ENCODE measurements at regions not wholly inside any gene's neighbourhood (a gene's known extent, or its start where the extent isn't known, plus 50 kb on each side); places are given as distances from the start of the nearest gene placed in this dataset.
"Not testable (repeated sequence)": the region's sequence is repeated elsewhere in the genome, so short reads cannot be mapped to it uniquely, and the experiment has no call there.

DNA sequence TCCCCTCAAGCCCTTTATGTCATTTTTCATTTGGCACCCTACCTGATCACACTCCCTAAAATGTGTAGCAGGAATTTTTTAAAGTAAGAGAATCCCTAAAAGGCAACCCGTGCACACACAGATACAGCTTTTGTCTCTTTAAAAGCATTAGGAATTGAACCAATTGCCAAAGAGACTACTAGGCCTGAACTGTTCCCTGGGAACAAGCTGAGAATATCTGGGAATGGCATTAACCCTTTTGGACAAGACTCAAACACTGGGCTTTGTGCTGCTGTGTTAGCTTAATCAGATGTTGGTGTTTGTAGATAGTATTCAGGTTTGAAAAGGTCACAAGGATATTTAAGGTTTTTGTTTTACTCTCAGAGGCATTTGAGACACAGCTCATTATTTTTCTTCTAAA is 414.4 kb upstream of the PDZRN3 start:
- DNase-seq = no peak

DNA sequence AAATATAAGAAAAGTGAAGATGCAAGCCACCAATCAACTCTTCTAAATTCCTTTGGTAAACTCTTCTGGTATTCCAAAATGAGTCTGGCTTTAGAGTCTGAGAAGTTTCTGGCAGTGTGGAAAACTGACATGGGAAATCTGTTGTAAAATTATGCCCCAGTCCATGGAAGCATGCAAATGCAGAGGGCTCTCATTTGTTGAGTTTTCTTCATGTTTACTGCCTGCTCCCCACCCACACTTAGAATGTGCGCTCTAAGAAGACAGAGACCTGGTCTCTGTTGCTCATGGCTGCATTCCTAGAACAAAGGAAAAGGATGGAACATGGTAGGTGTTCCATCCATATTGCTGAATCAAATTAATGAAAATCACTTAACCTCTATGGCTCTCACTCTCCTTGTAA is 411.8 kb upstream of the PDZRN3 start:
- no peak for DNase-seq

DNA sequence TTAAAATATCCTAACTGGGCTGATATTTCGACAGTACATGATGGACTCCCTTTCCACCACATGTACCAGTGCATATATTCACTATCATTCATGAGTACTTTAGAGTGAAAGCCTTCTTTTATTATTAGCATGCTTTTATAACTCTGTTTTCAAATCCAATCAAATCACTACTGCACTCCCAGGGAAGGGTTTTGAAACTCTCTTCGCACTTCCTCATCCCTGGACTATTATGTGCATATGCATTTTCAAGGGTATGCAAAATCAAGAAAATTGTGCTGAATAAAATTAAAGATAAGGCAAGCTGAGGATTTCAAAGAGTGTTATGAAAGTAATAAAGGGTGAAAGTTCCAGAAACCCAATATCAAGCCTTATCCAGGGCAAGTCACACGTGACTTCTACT is 411.4 kb upstream of the PDZRN3 start:
- DNase-seq = no peak

DNA sequence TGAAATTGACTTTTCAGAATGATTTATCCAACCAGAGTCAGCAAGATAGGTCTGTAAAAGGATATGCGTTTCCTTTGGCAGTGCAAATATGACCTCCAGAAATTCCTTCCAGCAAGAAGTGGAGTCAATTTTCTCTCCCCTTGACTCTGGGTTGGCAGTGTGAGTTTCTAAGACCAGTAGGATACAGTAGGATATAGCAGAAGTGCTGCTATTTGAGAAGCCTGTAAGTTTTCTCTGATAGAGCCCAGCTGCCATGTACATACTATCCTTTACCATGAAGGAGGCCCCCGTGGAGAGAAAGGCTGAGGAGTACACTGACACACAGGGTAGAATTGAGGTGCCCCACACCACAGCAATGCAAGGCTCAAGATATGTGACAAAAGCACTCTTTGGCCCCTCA is 409.1 kb upstream of the PDZRN3 start:
- no peak for DNase-seq

DNA sequence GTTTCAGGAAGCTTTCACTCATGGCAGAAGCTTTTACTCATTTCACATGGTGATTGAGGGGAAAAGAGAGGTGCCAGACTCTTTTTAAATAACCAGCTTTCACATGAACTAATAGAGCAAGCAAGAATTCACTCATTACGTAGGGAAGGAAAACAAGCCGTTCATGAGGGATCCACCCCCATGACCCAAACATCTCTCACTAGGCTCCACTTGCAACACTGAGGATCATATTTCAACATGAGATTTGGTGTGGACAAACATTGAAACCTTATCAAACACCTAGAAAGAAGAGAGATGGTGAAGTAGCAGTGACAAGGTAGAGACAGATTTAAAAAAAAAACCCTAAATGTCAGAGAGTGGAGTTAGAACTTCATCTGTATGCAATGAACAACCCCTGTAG is 408.6 kb upstream of the PDZRN3 start:
- no peak for DNase-seq

DNA sequence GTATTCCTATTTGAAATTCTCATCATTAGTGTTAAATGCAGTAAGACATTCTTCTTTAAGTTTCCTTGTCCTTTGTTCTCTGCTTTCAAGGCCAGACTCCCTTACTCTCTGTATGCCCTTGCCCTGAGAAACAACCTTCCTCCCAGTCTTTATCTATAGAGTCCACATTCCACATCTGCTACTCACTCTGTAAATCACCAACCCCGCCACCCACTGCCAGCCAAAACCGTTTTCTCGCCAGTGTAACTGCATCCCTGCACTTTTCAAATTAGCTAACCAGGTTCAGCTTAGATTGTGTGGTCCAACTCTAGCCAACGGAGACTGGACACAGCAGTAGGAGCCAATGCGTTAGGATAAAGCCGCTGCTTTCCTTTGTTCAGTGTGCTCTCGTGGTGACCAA is 402.4 kb upstream of the PDZRN3 start:
- no peak for DNase-seq

DNA sequence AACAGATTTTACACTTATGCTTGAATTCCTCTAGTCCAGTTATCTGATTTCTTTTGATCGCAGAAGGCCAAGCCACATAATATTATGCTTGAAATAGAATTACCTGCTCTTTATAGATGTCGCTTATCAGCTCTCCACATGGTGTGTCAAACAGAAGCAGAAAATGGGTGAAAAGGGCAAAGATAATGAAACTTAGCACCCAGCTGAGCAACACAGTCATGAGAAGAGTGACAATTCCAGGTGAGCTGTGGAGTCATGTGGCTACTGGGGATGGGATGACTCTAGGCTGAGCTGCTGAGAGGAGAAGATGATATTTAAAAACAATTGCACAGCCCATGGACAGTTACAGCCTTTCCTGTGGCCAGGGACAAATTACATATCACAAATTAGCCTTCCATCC is 398.7 kb upstream of the PDZRN3 start:
- DNase-seq = no peak

DNA sequence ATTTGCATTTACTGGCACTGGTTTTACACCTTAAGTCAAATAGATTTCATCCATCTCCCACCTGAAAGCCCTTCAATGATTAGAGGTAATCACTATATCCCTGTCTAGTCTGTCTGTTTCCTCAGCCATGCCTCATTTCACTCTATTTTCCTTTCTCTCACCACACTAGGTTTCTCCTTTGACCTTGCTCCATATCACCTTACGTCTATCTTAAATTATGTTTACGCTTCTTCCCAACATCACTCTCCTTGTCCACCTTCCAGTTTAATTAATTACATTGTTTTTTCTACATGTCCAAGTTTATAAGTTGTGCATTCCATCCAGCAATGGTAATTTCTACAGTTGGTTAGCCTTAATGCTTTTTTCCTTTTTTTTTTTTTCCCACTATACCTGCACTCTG is 396.7 kb upstream of the PDZRN3 start:
- no peak for DNase-seq

DNA sequence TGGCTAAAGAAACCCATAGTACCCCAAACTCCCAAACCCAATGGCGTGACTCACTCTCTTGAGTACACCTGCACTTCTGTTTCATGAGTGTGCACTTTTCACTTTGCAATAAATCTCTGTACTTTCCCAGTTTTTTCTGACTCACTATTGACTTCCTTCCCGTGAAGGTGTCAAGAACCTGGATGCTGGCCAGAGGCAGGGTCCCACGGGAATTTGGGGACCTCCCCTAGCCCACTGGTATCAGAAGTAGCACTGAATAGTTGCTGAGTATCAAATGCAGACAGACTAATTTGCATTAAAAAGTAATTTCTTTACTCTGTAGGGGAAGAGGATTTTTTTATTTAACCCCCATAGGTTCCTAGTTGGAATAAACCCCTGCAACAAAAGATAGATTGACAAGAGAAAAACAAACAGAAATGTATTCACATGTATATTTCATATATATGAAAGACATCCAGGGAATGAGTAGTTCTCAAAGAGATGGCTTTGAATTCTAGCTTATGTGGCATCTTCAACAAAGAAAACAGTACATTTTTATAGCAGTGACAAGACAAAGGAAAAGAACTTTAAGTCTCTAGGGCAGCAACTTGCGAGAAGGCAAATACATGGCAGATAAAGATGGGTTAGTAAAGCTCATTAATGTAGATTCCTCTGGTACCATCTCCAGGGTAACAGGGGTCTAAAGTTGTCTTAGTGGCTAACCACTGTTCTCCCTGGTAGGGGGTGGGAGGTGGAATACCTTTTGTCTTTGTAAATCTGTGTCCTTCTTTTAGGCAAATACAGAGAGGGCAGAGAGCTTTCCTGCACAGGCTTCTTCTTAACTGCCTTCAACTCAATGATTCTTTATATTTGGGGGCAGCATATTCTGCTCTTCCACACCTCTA is 385.5 kb upstream of the PDZRN3 start:
- no peak for DNase-seq

DNA sequence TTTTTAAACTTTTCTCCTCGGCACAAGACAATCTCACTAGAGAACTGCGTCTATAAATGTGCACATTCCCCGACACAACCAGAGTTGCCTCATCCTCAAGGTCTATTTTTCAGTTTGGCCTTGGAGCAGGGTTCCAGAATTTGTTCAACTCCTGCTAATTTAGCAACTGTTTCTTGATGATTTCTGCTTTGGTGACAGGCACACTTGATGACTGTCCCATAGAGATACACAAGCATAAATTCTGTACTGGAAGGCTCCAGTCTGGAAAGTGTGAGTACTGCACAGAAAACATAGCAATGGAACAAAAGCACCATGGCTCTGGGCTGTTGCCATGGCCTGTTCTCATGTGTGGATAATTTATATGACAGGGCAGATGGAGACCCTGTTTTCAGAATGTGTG is 379.6 kb upstream of the PDZRN3 start:
- DNase-seq = no peak

DNA sequence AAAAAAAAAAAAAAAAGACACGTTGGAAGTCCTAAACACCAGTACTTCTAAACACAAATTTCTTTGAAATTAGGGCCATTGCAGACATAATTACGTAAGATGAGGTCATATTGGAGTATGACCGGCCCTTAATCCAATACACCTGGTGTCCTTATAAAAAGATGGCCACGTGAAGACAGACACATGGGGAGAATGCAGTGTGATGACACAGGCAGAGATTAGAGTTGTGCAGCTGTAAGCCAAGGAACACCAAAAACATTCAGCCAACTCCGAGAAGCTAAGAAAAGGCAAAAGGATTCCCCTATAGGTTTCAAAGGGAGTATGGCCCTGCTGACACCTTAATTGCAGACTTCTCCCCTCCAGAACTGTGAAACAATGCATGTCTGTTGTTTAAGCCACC is 379.0 kb upstream of the PDZRN3 start:
- DNase-seq = no peak

DNA sequence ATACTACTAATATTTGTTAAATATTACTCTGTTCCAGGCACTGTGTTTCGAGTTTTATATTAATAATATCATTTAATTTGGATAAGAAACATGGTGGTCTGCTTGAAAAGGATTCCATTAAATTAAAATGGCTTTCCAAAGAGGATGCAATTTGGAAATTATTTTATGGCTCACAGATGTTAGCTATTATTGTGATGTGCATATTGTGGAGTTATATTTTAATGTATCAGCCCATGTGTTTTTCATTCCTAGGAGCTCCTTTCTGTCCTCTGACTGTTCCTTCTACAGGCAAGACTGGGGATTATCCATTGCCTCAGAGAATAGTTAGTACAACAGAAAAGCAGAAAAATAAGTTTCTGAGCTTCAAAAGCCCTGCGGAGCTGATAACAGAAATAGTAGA is 376.7 kb upstream of the PDZRN3 start:
- DNase-seq = no peak

DNA sequence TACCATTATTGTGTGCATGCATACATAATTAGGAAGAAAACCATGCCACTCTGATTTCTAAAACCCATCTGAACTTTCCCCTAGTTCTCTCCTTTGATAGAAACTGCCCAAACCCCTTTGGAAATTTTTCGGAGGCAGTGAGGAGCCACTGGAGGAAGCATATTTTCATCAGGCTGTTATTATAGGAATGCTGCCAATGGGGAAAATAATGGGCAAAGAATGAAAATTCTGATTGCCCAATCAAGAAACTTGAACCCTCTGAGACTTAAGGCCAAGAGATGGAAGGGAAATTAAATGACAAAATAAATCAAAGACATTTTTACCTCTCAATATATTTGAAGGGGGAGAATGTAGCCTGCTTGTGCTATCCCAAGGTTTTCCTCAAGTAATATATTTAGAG is 376.0 kb upstream of the PDZRN3 start:
- DNase-seq = no peak

DNA sequence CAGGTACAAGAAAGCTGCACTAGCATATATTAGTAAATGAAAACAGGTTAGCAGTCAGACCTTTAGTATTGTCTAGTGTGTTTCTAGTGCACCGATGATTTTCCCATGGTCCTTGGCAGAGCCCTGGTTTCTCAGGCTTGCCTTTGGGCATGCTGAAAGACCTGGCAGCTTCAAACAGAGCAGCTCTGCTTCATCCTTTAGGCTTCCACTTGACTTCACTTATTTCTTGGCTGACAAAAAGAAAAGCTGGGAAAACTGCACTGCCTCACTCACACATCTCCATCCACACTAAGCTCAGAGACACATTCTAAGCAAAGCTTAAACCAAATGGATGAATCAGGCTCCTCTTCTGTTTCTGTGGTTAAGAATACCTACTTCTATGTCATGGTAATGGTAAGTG is 374.8 kb upstream of the PDZRN3 start:
- DNase-seq = no peak

DNA sequence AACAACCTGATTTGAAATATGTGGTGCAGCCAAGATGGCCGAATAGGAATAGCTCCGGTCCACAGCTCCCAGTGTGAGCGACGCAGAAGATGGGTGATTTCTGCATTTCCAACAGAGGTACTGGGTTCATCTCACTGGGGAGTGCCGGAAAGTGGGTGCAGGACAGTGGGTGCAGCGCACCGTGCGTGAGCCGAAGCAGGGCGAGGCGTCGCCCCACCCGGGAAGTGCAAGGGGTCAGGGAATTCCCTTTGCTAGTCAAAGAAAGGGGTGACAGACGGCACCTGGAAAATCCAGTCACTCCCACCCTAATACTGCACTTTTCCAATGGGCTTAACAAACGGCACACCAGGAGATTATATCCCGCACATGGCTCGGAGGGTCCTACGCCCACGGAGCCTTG is 365.9 kb upstream of the PDZRN3 start:
- DNase-seq = not testable (repeated sequence)

DNA sequence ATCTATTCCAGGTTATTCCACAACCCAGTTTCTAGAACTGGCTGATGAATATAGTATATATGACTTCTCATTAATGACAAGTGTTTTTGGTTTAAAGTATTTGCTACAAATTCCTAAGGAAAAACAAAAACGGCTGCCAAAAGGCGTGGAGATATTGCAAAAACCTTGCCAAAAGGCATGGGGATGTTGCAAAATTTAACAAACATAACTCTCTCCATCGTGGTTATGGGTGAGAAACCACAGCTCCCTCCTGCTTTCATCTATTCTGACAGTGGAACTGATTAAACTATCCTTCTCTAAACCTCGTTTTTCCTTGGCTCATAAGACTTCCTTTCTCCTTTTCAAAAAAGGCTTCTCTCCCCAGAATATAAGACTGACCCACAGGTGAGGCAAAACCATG is 342.0 kb upstream of the PDZRN3 start:
- DNase-seq = no peak

DNA sequence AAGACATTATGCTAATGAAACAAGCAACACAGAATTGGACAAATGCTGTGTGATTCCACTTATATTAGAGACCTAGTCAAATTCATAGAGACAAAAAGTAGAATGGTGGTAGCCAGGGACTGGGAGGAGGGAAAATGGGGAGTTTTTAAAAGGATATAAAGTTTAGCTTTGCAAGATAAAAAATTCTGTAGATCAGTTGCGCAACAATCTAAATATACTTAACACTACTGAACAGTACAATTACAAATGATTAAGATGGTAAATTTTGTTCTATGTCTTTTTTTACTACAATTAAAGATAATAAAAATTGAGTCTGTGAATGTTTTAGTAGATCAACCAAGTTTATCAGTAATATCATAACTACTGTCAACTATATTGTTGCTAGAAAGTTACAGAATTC is 340.1 kb upstream of the PDZRN3 start:
- DNase-seq = no peak

DNA sequence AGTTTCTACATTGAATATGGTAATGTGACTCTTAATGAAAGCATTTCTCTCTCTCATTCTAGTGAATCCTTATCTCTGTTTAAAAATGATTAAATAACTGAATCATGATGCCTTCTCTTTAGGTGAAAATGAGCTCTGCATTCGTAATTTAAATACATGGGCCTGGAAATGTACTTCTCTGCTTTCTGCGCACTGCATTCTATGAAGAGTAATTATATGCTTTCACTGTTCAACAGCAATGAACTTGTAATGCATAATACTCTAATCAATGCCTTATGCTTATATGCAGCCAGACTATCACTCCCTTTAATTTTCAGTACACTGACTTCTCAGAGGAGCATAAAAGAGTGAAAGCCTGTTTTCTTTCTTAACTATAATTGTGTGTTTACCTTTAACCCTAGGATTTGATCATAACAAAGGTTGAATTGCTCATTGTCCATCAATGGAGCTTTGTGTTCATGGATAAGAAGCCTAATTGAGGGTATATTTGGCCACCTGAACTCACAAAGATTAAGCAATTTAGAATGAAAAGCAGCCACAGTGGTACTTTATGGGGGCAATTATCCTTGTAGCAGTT is 330.8 kb upstream of the PDZRN3 start:
- DNase-seq = no peak

DNA sequence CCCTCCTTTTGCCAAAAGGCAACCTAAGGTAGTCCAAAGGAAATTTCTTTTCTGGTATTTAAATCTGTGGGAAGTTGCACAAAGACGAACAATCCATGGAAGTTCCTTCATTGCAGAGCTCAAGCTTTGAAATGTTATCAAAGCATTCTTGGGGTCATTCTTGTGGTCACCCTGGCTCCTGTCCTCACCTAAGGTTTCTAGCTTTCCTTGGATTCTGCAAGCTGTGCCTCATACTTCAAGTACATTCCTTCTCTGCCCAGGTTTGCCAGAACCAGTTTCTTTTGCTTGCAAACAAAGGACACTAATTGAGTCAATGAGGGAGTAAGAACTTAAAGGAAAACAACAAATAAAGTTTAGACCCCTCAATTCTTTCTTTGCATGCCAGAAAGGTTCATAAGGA is 329.8 kb upstream of the PDZRN3 start:
- no peak for DNase-seq

DNA sequence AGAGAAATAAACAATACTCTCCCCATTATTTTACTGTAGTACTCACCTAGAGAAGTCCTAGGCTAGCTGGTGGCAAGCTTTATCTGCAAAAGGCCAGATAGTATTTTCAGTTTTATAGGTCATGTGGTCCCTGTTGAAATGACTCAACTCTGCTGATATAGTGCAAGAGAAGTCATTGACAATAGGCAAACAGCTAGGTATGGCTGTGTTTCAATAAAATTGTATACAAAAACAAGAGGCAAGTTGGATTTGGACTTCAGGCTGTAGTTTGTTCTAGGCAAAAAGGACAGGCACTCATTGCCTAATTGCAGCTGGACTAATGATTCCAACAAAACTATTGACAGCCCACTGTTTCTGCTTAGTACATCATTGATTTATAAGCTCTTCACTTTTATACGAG is 328.0 kb upstream of the PDZRN3 start:
- DNase-seq = no peak

DNA sequence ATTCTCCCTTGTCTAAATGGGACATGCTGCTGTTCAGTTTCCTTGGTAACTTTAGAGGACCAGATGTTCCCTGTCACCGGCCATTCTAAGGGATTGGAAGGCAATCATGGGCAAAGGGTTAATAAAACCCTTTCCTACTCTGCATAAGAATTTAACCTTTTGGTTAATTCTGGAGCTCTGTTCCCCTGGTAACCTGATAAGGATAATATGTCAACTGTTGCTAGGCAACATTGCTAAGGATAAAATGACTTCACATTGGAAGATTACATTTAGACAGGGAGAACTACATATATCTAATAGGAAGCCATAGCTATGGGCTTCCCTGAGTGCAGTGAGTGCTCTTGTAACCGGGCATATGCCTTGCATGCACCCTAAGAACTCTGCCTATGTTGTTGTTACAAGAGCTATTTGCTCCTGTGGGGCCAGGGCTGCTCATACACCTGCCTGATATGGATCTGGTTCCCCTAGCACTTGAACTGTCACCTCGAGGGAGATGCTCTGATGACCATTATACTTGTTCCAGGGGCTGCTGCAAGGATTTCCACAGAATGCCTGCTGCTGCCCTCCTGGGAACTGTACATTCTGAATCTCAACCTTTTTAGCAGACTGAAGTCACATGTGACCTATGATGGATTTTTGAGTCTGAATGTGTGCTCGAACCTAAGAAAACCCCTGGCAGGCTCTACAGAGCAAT is 326.3 kb upstream of the PDZRN3 start:
- DNase-seq = no peak

DNA sequence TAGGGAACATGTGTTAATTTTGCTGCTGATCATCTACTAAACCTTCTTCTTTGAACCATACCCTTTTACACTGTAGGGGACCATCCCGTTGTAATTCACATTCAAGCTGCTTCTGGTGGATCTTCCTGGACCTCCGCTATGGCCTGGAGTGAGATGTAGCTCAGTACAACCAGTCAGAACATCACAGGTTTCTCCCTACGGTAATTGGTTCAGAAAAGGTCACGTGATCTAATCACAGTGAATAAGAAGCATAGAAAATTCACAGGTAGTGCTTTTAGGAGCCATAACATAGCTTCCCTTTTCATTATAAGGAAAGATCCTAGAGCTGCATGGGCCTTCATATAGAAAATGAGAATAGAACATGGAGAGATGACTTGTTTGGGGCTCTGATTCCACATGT is 320.8 kb upstream of the PDZRN3 start:
- DNase-seq = no peak

DNA sequence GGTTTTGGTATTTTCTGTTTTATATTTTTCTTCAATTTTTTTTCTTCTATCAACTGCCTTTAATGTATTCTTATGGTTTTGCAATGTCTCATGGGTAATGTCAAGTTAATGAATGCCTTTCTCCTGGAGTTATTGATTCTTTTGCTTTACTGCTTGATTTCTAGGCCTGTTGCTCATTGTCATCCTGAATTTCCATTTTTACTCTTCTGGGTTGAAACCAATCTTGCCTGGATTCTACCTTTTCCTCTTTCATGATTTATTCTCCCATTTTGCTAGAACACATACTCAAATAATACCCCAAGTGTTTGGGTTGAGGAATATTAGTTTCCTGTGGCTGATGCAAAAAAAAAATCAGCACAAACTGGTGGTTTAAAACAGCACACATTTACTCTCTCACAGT is 315.2 kb upstream of the PDZRN3 start:
- no peak for DNase-seq

DNA sequence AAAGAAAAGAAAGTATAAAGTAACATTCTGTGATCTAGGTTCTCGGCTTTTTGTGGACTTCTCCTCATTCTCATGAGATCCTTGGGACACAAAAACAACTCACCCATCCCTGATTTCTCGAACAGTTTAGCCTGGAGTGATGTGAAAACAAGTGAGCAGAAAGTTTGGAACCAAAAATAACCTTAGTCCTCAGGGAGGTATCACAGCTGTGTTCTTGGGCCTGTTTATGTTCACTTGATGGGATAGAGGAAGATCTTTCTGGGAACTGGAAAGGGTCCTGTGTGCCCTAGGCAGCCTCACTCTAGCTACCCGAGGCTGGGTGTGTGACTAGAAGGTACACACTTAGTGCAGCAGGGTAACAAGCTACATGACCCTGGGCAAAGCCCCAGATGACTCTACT is 308.8 kb upstream of the PDZRN3 start:
- DNase-seq = no peak

DNA sequence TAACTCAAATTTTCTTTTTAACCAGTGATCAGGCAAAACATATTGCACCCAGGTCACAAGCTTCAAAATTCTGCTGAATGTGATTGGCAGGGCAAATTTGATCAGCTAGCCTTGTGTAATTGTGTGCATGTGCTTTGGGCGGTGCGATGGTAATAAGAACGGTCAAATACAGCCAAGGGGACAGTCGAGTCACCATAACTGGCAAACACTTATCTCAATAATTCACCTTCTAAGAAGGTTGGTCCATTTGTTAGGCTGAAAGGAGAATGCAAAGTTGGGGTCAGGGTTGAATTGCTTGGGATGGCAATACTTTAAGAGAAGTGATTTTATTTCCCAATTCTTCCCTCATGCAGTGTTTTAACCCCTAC is 302.4 kb upstream of the PDZRN3 start:
- no peak for DNase-seq

Data from suppressor macrophage treated with lipopolysaccharide for 4 hours (primary cell).